ENCODE measurements at regions not wholly inside any gene's neighbourhood (a gene's known extent, or its start where the extent isn't known, plus 50 kb on each side); places are given as distances from the start of the nearest gene placed in this dataset.

- Histone ChIP-seq H3K79me2 (ENCODE audit: insufficient read depth, low read length) (no peaks in the 10 kb centered on the region), H3K56ac (ENCODE audit: insufficient read length, low read depth, low read length) (no peak overlapping the region), H2BK120ac (ENCODE audit: low read depth, low read length, poor library complexity, severe bottlenecking) (no peak overlapping the region), H2BK12ac (ENCODE audit: insufficient read length, low read depth, low read length) (no peak overlapping the region), H4K91ac (ENCODE audit: insufficient read length, low read depth, low read length) (no peak overlapping the region), H4K20me1 (ENCODE audit: control insufficient read depth, insufficient read depth, insufficient read length) (no peaks in the 10 kb centered on the region), H3K27me3 (ENCODE audit: insufficient read depth, low read length) (no peaks in the 10 kb centered on the region), H3T11ph (ENCODE audit: low read length) (no peak overlapping the region), H3K23ac (ENCODE audit: insufficient read length, low read depth, low read length) (no peak overlapping the region), H2AK5ac (ENCODE audit: insufficient read length, low read length) (no peak overlapping the region), H3K79me1 (ENCODE audit: insufficient read depth, low read depth, low read length, poor library complexity, severe bottlenecking) (no peaks in the 10 kb centered on the region), H3K9me3 (ENCODE audit: control insufficient read depth, low read depth, low read length) (no peaks in the 10 kb centered on the region), H3K18ac (ENCODE audit: insufficient read length, low read depth, low read length) (no peak overlapping the region), H2BK5ac (ENCODE audit: insufficient read length, low read length) (no peak overlapping the region), H4K5ac (ENCODE audit: insufficient read length, low read depth, low read length) (no peak overlapping the region), H3K9ac (ENCODE audit: extremely low read depth, insufficient read length, low read length) (no peak overlapping the region), H3K4me1 (ENCODE audit: insufficient read depth, low read length) (no peaks in the 10 kb centered on the region), H2BK15ac (ENCODE audit: low read depth, low read length) (no peak overlapping the region), H3K4ac (ENCODE audit: low read depth, low read length) (no peak overlapping the region), H3K23me2 (ENCODE audit: insufficient read length, low read depth, low read length, poor library complexity, severe bottlenecking) (no peaks in the 10 kb centered on the region), H3K27ac (ENCODE audit: insufficient read length, low read depth, low read length) (no peak overlapping the region), H4K8ac (replicated peaks; ENCODE audit: insufficient read length, low read depth, low read length) (no peak overlapping the region), H3K4me2 (ENCODE audit: insufficient read depth, insufficient read length, low read length) (no peak overlapping the region), H3K14ac (ENCODE audit: insufficient read depth, low read length) (no peak overlapping the region), H2BK20ac (ENCODE audit: low read depth, low read length, poor library complexity, severe bottlenecking) (no peak overlapping the region), H2AFZ (ENCODE audit: low read length) (no peak overlapping the region)
- Mint-ChIP-seq H3K4me1 (peaks cover 0 to 9% of the 10 kb centered on the region in 2 experiments; a peak in 3 of 4 replicates), H3K27me3 (ENCODE audit: low read depth) (no peaks in the 10 kb centered on the region), H3K27ac (no peak overlapping the region), H3K4me3 (no peak overlapping the region), H3K36me3 (ENCODE audit: insufficient read depth in 1 of 3, low read depth in 3 of 3) (no peaks in the 10 kb centered on the region), H3K9me3 (no peaks in the 10 kb centered on the region; a peak in 1 of 5 replicates)
- no peak for DNase-seq
- no CpG with 5 or more reads among the region's 4 CpGs for WGBS (ENCODE audit: extremely low coverage, insufficient read length, low lambda C conversion rate)
- TF ChIP-seq CTCF (conservative IDR thresholded peaks at IDR 0.05), result no peak
These were observed 76.3 kb downstream of the SUCNR1 start for GRCh38 chr3:151949706-151950105.

Measured in H9 (cell line).